ENCODE measurements at regions not wholly inside any gene's neighbourhood (a gene's known extent, or its start where the extent isn't known, plus 50 kb on each side); places are given as distances from the start of the nearest gene placed in this dataset.

- TF ChIP-seq, protein P1, sequence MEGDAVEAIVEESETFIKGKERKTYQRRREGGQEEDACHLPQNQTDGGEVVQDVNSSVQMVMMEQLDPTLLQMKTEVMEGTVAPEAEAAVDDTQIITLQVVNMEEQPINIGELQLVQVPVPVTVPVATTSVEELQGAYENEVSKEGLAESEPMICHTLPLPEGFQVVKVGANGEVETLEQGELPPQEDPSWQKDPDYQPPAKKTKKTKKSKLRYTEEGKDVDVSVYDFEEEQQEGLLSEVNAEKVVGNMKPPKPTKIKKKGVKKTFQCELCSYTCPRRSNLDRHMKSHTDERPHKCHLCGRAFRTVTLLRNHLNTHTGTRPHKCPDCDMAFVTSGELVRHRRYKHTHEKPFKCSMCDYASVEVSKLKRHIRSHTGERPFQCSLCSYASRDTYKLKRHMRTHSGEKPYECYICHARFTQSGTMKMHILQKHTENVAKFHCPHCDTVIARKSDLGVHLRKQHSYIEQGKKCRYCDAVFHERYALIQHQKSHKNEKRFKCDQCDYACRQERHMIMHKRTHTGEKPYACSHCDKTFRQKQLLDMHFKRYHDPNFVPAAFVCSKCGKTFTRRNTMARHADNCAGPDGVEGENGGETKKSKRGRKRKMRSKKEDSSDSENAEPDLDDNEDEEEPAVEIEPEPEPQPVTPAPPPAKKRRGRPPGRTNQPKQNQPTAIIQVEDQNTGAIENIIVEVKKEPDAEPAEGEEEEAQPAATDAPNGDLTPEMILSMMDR (conservative IDR thresholded peaks at IDR 0.05; ENCODE audit: low read depth in 2 of 2): no peak
- TF ChIP-seq JUNB (IDR thresholded peaks at IDR 0.05; ENCODE audit: unreplicated experiment) (no peak), STAT1 (IDR thresholded peaks at IDR 0.05; ENCODE audit: unreplicated experiment) (no peak), POLR2AphosphoS5 (IDR thresholded peaks at IDR 0.05; ENCODE audit: low read depth) (no peak), EZH2 (IDR thresholded peaks at IDR 0.05; ENCODE audit: low read depth, unreplicated experiment) (no peak), EZH2phosphoT487 (IDR thresholded peaks at IDR 0.05; ENCODE audit: unreplicated experiment) (no peak), ZNF331 (CRISPR knock-in tag; IDR thresholded peaks at IDR 0.05; ENCODE audit: low read depth) (no peak), NANOG (IDR thresholded peaks at IDR 0.05; ENCODE audit: borderline replicate concordance) (no peak)
- TF ChIP-seq, protein P2, sequence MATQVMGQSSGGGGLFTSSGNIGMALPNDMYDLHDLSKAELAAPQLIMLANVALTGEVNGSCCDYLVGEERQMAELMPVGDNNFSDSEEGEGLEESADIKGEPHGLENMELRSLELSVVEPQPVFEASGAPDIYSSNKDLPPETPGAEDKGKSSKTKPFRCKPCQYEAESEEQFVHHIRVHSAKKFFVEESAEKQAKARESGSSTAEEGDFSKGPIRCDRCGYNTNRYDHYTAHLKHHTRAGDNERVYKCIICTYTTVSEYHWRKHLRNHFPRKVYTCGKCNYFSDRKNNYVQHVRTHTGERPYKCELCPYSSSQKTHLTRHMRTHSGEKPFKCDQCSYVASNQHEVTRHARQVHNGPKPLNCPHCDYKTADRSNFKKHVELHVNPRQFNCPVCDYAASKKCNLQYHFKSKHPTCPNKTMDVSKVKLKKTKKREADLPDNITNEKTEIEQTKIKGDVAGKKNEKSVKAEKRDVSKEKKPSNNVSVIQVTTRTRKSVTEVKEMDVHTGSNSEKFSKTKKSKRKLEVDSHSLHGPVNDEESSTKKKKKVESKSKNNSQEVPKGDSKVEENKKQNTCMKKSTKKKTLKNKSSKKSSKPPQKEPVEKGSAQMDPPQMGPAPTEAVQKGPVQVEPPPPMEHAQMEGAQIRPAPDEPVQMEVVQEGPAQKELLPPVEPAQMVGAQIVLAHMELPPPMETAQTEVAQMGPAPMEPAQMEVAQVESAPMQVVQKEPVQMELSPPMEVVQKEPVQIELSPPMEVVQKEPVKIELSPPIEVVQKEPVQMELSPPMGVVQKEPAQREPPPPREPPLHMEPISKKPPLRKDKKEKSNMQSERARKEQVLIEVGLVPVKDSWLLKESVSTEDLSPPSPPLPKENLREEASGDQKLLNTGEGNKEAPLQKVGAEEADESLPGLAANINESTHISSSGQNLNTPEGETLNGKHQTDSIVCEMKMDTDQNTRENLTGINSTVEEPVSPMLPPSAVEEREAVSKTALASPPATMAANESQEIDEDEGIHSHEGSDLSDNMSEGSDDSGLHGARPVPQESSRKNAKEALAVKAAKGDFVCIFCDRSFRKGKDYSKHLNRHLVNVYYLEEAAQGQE (IDR thresholded peaks at IDR 0.05; ENCODE audit: unreplicated experiment): no peak
Measured at GRCh38 chr5:108634617-108635288, 112.9 kb upstream of the FER start.

Measured in GM23338 (cell line).